ENCODE measurements at regions not wholly inside any gene's neighbourhood (a gene's known extent, or its start where the extent isn't known, plus 50 kb on each side); places are given as distances from the start of the nearest gene placed in this dataset.
A peak's percentile ranks its signal among the peaks of the same experiment; 100 is the strongest.

DNA sequence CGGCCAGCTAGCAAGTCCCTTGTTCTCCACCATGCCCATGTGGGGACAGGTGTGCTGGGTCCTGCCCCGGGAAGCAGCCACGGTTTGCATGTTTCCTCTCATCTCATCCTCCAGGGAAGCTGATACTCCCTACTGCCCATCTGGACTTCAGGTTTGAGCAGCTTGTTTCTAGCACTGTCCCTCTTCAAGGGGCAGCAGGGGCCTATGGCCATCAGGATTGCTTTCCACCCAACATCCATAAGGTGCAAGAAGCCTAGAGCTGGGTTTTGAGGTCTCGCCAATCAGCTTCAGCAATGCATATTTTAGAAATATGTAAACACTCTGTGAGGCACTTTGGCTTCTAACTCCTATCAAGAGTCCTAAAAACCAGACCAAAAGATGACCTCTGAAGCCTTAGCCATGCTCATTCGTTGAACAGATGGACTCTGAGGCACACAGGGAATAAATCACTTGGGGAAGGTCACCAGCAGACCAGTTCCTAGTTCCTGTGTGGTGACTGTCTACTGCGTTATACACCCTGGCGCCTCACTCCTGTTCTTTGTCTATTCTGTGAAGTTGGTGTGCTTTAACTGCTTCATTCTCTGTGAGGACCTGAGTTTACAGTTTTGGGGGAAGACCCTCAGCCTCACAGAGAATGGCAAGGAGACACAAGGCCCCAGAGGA lies 192.6 kb upstream of the TWIST2 start:
- Histone ChIP-seq H3K27me3 (ENCODE audit: control insufficient read depth, insufficient read depth, low read length) (no peaks in the 10 kb centered on the region), H3K27ac (ENCODE audit: insufficient read depth, low read length, poor library complexity, severe bottlenecking) (no peak overlapping the region), H3K9me3 (ENCODE audit: control insufficient read depth in 2 of 2, low read length in 2 of 2) (no peaks in the 10 kb centered on the region), H3K36me3 (ENCODE audit: control insufficient read depth, insufficient read depth, low read length) (no peaks in the 10 kb centered on the region), H3K4me3 (ENCODE audit: low read depth, low read length) (no peak overlapping the region), H3K4me1 (ENCODE audit: control insufficient read depth, insufficient read depth, low read length, poor library complexity, severe bottlenecking) (no peaks in the 10 kb centered on the region)
- Mint-ChIP-seq H3K27me3 (peaks cover 5% of the 10 kb centered on the region), H3K4me1 (no peaks in the 10 kb centered on the region), H3K9me3 (peaks cover 0 to 4% (median 2%) of the 10 kb centered on the region in 7 donors), H3K36me3 (no peaks in the 10 kb centered on the region), H3K27ac (peak overlapping the region in 1 of 3 donors; percentile 12), H3K4me3 (no peak overlapping the region)
- DNase-seq (no peak), ATAC-seq (ENCODE audit: low read depth in 2 of 2) (no peak)

DNA sequence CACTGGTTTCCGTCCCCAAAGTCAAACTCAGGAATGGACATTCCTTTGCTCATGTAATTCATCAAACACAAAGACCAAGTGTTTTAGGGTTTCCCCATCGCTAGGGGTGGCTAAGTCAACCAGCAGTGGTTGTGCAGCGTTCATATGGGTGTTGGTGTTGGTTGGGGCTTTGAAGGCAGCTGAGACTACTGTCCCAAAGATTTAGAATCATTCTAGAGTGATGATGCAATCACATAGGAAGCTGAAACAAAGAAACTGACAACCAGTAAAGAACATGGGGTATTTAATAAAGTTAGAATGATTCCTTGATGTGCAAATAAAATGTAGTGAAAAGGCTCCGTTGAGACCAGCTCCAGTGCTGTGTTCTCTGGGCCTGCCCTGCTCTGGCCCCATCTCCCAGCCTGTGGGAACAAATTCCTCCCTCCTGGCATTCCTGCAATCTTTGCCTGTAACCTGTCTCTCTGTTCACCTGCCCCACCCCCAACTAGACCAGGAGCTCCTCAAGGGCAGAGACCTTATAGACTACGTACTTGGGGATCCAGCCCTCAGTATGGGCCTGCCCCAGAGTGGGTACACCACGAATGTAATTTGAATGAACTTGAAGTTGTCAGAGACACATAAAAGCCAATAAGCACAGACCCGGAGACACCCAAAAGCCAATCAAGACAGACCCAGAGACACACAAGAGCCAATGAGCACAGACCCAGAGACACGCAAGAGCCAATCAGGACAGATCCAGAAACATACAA lies 191.7 kb upstream of the TWIST2 start:
- DNase-seq (no peak), ATAC-seq (ENCODE audit: low read depth in 2 of 2) (no peak)
- no peaks in the 10 kb centered on the region for H3K27me3 ChIP-seq (ENCODE audit: control insufficient read depth, insufficient read depth, low read length)
- no peaks in the 10 kb centered on the region for H3K4me1 Mint-ChIP-seq
- no peak overlapping the region for H3K27ac ChIP-seq (ENCODE audit: insufficient read depth, low read length, poor library complexity, severe bottlenecking)
- H3K36me3 ChIP-seq (ENCODE audit: control insufficient read depth, insufficient read depth, low read length): no peaks in the 10 kb centered on the region
- no peaks in the 10 kb centered on the region for H3K4me1 ChIP-seq (ENCODE audit: control insufficient read depth, insufficient read depth, low read length, poor library complexity, severe bottlenecking)
- no peak overlapping the region for H3K4me3 Mint-ChIP-seq
- H3K27me3 Mint-ChIP-seq: peaks cover 6% of the 10 kb centered on the region
- peaks cover 0 to 4% (median 2%) of the 10 kb centered on the region in 7 donors for H3K9me3 Mint-ChIP-seq
- no peaks in the 10 kb centered on the region for H3K36me3 Mint-ChIP-seq
- no peak overlapping the region for H3K27ac Mint-ChIP-seq
- peaks cover 0 to under 1% of the 10 kb centered on the region in 2 experiments for H3K9me3 ChIP-seq (ENCODE audit: control insufficient read depth in 2 of 2, low read length in 2 of 2)
- no peak overlapping the region for H3K4me3 ChIP-seq (ENCODE audit: low read depth, low read length)

DNA sequence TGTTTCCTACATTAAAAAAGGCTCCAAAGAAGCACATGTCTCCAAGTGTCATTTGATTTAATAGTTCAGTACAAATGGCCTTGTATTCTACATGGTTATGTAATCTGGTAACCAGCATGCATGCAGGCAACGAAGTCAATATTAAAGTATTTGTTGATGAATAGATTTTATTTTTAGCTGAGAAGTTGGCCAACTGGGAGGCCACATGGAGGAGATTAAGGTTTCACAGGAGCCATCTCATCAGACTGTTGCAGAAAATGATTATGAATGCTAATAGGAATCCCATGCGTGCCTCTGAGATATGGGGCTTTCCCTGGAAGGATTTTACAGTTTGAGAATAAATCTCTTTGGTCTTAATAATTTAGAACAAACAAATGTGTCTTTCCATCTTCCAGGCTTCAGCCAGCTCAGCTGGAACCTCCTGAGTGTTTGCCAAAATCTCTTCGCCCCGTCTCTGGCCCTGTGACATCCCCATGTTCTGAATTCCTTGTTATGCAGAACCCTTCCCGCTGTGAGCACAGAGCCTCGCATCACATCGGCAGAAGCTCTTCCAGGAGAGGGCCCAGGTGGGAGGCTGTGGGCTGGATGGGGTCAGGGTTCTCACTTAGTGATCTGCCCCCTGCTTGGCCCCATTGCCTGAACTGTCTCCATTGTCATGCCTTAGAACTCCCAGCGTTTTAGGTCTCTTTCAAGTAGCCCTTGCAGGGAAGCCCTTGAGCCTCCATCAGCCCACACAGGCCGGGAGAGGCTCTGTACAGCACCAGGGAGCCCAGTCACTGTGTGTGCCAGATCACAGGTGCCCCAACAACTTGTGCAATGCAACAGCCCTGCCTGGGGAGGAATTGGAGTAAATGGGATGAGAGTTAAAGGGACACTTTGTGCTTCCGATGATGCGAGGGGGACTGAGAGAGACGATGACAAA lies 190.5 kb upstream of the TWIST2 start:
- H3K27me3 Mint-ChIP-seq: peaks cover 6% of the 10 kb centered on the region
- H3K27me3 ChIP-seq (ENCODE audit: control insufficient read depth, insufficient read depth, low read length): no peaks in the 10 kb centered on the region
- H3K27ac ChIP-seq (ENCODE audit: insufficient read depth, low read length, poor library complexity, severe bottlenecking): no peak overlapping the region
- DNase-seq (no peak), ATAC-seq (ENCODE audit: low read depth in 2 of 2) (no peak)
- H3K9me3 ChIP-seq (ENCODE audit: control insufficient read depth in 2 of 2, low read length in 2 of 2): peaks cover 0 to 7% of the 10 kb centered on the region in 2 experiments
- no peak overlapping the region for H3K4me3 Mint-ChIP-seq
- no peaks in the 10 kb centered on the region for H3K4me1 ChIP-seq (ENCODE audit: control insufficient read depth, insufficient read depth, low read length, poor library complexity, severe bottlenecking)
- no peaks in the 10 kb centered on the region for H3K4me1 Mint-ChIP-seq
- H3K27ac Mint-ChIP-seq: no peak overlapping the region
- peaks cover 0 to 4% (median 3%) of the 10 kb centered on the region in 7 donors for H3K9me3 Mint-ChIP-seq
- no peaks in the 10 kb centered on the region for H3K36me3 ChIP-seq (ENCODE audit: control insufficient read depth, insufficient read depth, low read length)
- no peak overlapping the region for H3K4me3 ChIP-seq (ENCODE audit: low read depth, low read length)
- H3K36me3 Mint-ChIP-seq: no peaks in the 10 kb centered on the region

DNA sequence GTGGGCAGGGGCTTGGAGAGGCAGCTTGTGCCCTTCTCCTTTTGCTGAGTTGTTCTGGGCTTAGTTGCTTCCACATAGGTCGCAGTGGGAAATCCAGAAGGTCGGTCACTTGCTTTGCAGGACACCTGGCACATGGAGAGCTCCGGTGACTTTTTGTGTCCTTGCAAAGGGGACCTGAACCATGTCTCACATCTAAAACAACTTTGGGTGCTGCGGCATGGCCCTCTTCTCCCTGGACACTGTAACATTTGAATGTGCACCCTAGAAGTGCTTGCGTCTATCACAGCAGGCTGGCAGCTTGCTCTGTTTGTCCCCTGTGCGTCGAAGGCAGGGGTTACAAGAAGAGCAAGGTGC lies 189.9 kb upstream of the TWIST2 start:
- Mint-ChIP-seq H3K9me3 (peaks cover 0 to 8% (median 4%) of the 10 kb centered on the region in 7 donors), H3K4me1 (no peaks in the 10 kb centered on the region), H3K4me3 (no peak overlapping the region), H3K36me3 (no peaks in the 10 kb centered on the region), H3K27me3 (peaks cover 6% of the 10 kb centered on the region), H3K27ac (peak overlapping the region in 1 of 3 donors; percentile 12)
- H3K4me3 ChIP-seq (ENCODE audit: low read depth, low read length): no peak overlapping the region
- H3K27ac ChIP-seq (ENCODE audit: insufficient read depth, low read length, poor library complexity, severe bottlenecking): no peak overlapping the region
- H3K27me3 ChIP-seq (ENCODE audit: control insufficient read depth, insufficient read depth, low read length): no peaks in the 10 kb centered on the region
- H3K4me1 ChIP-seq (ENCODE audit: control insufficient read depth, insufficient read depth, low read length, poor library complexity, severe bottlenecking): no peaks in the 10 kb centered on the region
- no peak for DNase-seq
- no peaks in the 10 kb centered on the region for H3K36me3 ChIP-seq (ENCODE audit: control insufficient read depth, insufficient read depth, low read length)
- ATAC-seq (ENCODE audit: low read depth in 2 of 2): no peak
- H3K9me3 ChIP-seq (ENCODE audit: control insufficient read depth in 2 of 2, low read length in 2 of 2): peaks cover 0 to 7% of the 10 kb centered on the region in 2 experiments

DNA sequence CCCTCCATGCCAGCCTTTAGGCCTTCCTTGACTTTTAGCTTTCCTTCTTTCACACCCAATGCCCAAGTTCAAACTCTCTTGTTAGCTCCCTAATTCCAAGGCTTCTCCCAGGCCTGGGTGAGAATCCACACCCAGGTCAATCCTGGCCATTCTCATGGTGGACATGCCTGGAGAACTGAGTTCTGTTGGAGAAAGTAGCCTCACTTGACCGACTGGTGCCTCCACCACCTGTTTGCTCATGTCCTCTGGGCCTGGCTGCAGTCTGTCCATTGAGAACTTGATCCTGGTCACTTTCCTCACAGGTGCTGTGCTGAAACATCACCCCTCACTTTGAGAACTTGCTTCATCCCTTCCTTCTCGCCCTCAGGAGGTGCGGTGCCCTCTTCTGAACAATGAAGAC lies 189.1 kb upstream of the TWIST2 start:
- no peak for ATAC-seq (ENCODE audit: low read depth in 2 of 2)
- no peak overlapping the region for H3K27ac Mint-ChIP-seq

DNA sequence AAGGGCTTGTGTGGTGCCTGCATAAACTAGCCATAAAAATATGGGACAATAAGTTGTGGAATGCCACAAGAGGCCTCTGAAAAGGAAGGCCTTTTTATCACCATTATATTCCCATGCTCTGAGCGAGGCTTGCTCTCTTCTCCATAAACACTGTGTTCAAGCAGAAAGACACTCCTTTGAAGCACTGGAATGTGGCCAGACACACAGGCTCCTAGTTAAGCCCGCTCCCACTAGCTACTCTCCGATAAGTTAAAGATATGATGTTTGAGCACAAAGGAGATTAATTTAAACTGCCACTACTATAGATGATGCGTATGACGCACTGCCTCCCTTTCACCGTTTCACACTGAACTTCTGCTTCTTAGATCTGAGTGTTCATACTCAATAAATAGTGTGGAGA lies 188.7 kb upstream of the TWIST2 start:
- Histone ChIP-seq H3K4me1 (ENCODE audit: control insufficient read depth, insufficient read depth, low read length, poor library complexity, severe bottlenecking) (no peaks in the 10 kb centered on the region), H3K4me3 (ENCODE audit: low read depth, low read length) (no peak overlapping the region), H3K27ac (ENCODE audit: insufficient read depth, low read length, poor library complexity, severe bottlenecking) (no peak overlapping the region), H3K27me3 (ENCODE audit: control insufficient read depth, insufficient read depth, low read length) (no peaks in the 10 kb centered on the region), H3K9me3 (ENCODE audit: control insufficient read depth in 2 of 2, low read length in 2 of 2) (peaks cover 0 to 7% of the 10 kb centered on the region in 2 experiments), H3K36me3 (ENCODE audit: control insufficient read depth, insufficient read depth, low read length) (no peaks in the 10 kb centered on the region)
- H3K27ac Mint-ChIP-seq: no peak overlapping the region
- peaks cover 11% of the 10 kb centered on the region for H3K27me3 Mint-ChIP-seq
- H3K9me3 Mint-ChIP-seq: peaks cover 1 to 8% (median 4%) of the 10 kb centered on the region in 7 donors
- no peak overlapping the region for H3K4me3 Mint-ChIP-seq
- H3K36me3 Mint-ChIP-seq: no peaks in the 10 kb centered on the region
- DNase-seq (no peak), ATAC-seq (ENCODE audit: low read depth in 2 of 2) (no peak)
- H3K4me1 Mint-ChIP-seq: no peaks in the 10 kb centered on the region

More for the DNA sequence above, 189.1 kb upstream of the TWIST2 start:
- Mint-ChIP-seq H3K9me3 (peaks cover 1 to 8% (median 4%) of the 10 kb centered on the region in 7 donors), H3K4me3 (no peak overlapping the region), H3K4me1 (no peaks in the 10 kb centered on the region), H3K27me3 (peaks cover 8% of the 10 kb centered on the region), H3K36me3 (no peaks in the 10 kb centered on the region)
- DNase-seq: no peak
- Histone ChIP-seq H3K27me3 (ENCODE audit: control insufficient read depth, insufficient read depth, low read length) (no peaks in the 10 kb centered on the region), H3K36me3 (ENCODE audit: control insufficient read depth, insufficient read depth, low read length) (no peaks in the 10 kb centered on the region), H3K9me3 (ENCODE audit: control insufficient read depth in 2 of 2, low read length in 2 of 2) (peaks cover 0 to 7% of the 10 kb centered on the region in 2 experiments), H3K4me1 (ENCODE audit: control insufficient read depth, insufficient read depth, low read length, poor library complexity, severe bottlenecking) (no peaks in the 10 kb centered on the region), H3K4me3 (ENCODE audit: low read depth, low read length) (no peak overlapping the region), H3K27ac (ENCODE audit: insufficient read depth, low read length, poor library complexity, severe bottlenecking) (no peak overlapping the region)

DNA sequence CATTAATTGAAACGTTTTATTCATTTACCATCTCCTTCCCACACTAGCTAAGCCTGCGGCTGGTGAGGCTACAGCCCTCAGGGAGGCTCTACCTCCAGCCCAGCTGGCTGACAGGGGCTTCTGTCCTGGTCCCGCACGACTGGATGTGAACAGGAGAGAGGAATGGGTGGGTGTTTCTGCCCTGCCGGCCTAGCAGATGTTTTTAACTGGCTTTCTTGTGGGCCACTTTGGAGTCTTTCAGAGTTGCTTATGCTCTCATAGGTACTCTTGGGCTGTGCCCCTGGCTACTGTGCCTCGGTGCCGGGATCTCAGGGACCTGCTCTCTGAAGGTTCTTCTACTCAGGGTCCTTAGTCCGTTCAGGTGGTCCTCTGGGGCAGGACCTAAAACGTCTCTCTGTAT lies 184.3 kb upstream of the TWIST2 start:
- no peak for DNase-seq
- no peak overlapping the region for H3K27ac Mint-ChIP-seq

More for the DNA sequence above, 184.3 kb upstream of the TWIST2 start:
- Histone ChIP-seq H3K4me3 (ENCODE audit: low read depth, low read length) (no peak overlapping the region), H3K36me3 (ENCODE audit: control insufficient read depth, insufficient read depth, low read length) (no peaks in the 10 kb centered on the region), H3K4me1 (ENCODE audit: control insufficient read depth, insufficient read depth, low read length, poor library complexity, severe bottlenecking) (no peaks in the 10 kb centered on the region), H3K9me3 (ENCODE audit: control insufficient read depth in 2 of 2, low read length in 2 of 2) (peaks cover 0 to 10% of the 10 kb centered on the region in 2 experiments), H3K27ac (ENCODE audit: insufficient read depth, low read length, poor library complexity, severe bottlenecking) (no peak overlapping the region), H3K27me3 (ENCODE audit: control insufficient read depth, insufficient read depth, low read length) (no peaks in the 10 kb centered on the region)
- Mint-ChIP-seq H3K36me3 (no peaks in the 10 kb centered on the region), H3K4me3 (no peak overlapping the region), H3K27me3 (peaks cover 23% of the 10 kb centered on the region), H3K9me3 (peaks cover 3 to 11% (median 5%) of the 10 kb centered on the region in 7 donors), H3K4me1 (no peaks in the 10 kb centered on the region)
- no peak for ATAC-seq (ENCODE audit: low read depth in 2 of 2)
